Stomach (tissue), 4 donors: ENCODE measurements at regions not wholly inside any gene's neighbourhood (a gene's known extent, or its start where the extent isn't known, plus 50 kb on each side); places are given as distances from the start of the nearest gene placed in this dataset.

ENCODE experiments used
- CTCF ChIP-seq, 7 experiments: fragments of 450-650 bp in 4 of 7; fragments of 200-600 bp in 3 of 7; sonication (generic) in 3 of 7; IDR thresholded peaks; one replicate each; pipeline ENCODE4 v1.5.1; 2016 to 2019; ENCODE audit warnings: antibody characterized with exemption in 7 of 7, control low read depth in 2 of 7, mild to moderate bottlenecking in 1 of 7
- EP300 ChIP-seq: sonication (generic); formaldehyde crosslinking; IDR thresholded peaks from one replicate; pipeline ENCODE4 v1.6.1; 2017; ENCODE audit warnings: antibody characterized with exemption
- POLR2A ChIP-seq, 4 donors: fragments of 450-650 bp; IDR thresholded peaks; one replicate each; pipeline ENCODE4 v1.6.1; 2016; ENCODE audit warnings: antibody characterized with exemption in 4 of 4, control low read depth in 2 of 4, mild to moderate bottlenecking in 1 of 4, moderate library complexity in 1 of 4
- POLR2AphosphoS5 ChIP-seq, 3 donors: sonication (generic); formaldehyde crosslinking; IDR thresholded peaks; one replicate each; pipeline ENCODE4 v1.6.1; 2016; ENCODE audit warnings: antibody characterized with exemption in 3 of 3

- TF ChIP-seq CTCF (IDR thresholded peaks at IDR 0.05) (no peak), EP300 (no peak), POLR2AphosphoS5 (IDR thresholded peaks at IDR 0.05) (no peak), POLR2A (IDR thresholded peaks at IDR 0.05) (no peak)
These were observed 101.9 kb downstream of the HTR1A start for GRCh38 chr5:63860379-63860778.
